T-cell (primary cell): ENCODE measurements at regions not wholly inside any gene's neighbourhood (a gene's known extent, or its start where the extent isn't known, plus 50 kb on each side); places are given as distances from the start of the nearest gene placed in this dataset.

Experiments used
- ATAC-seq, 4 experiments: fragments of 200-7000 bp in 3 of 4; fragments of 150-1000 bp in 1 of 4; cut with Tn5 transposase; replicated peaks in 1 of 4; 1 replicate in 3 of 4; 2 replicates in 1 of 4; pipeline ENCODE4 v1.10.0; 2021; ENCODE audit warnings: moderate library complexity in 3 of 4, mild to moderate bottlenecking in 2 of 4, moderate number of reproducible peaks in 1 of 4
- CTCF ChIA-PET, 2 donors: fragments of 300-600 bp; sonication (Branson Sonifier 250); formaldehyde crosslinking; loops; one replicate each; lab custom pipeline; 2022; ENCODE audit warnings: antibody characterized with exemption in 2 of 2; lab: Charles Lee
- POLR2A ChIA-PET, 2 donors: fragments of 300-600 bp; sonication (Branson Sonifier 250); formaldehyde crosslinking; loops; one replicate each; lab custom pipeline; 2022; ENCODE audit warnings: antibody characterized with exemption in 2 of 2; lab: Charles Lee
- DNase-seq, 35 experiments: peaks; one replicate each; pipeline versions ENCODE4 v3.0.0 to v3.0.0-alpha.2; 2013 to 2023
- H3K27ac ChIP-seq: one replicate; pipeline ENCODE4 v1.5.1; 2013; ENCODE audit warnings: low read length
- H3K27me3 ChIP-seq, 2 experiments: replicated peaks in 1 of 2; 1 replicate in 1 of 2; 2 replicates in 1 of 2; pipeline versions ENCODE4 v1.6.1 to v1.7.0; 2013; ENCODE audit warnings: low read length in 1 of 2, mixed read lengths in 1 of 2; ENCODE audit not compliant: control insufficient read depth in 2 of 2, insufficient read depth in 2 of 2; ENCODE audit errors: extremely low read depth in 1 of 2
- H3K36me3 ChIP-seq, 2 donors: 1 replicate in 1 of 2; 2 replicates in 1 of 2; pipeline versions ENCODE4 v1.6.1 to v1.7.0; 2013; ENCODE audit warnings: low read length in 1 of 2; ENCODE audit not compliant: control insufficient read depth in 2 of 2, insufficient read depth in 1 of 2; ENCODE audit errors: extremely low read depth in 1 of 2
- H3K4me1 ChIP-seq, 2 experiments: 1 replicate in 1 of 2; 2 replicates in 1 of 2; pipeline versions ENCODE4 v1.6.1 to v1.7.0; 2013; ENCODE audit warnings: low read length in 2 of 2, mixed read lengths in 1 of 2; ENCODE audit not compliant: insufficient read depth in 2 of 2, control insufficient read depth in 1 of 2; ENCODE audit errors: extremely low read depth in 1 of 2
- H3K4me3 ChIP-seq, 2 donors: 1 replicate in 1 of 2; 2 replicates in 1 of 2; pipeline versions ENCODE4 v1.5.1 to v1.7.0; 2013; ENCODE audit warnings: mild to moderate bottlenecking in 2 of 2, low read length in 1 of 2, moderate library complexity in 1 of 2; ENCODE audit not compliant: control insufficient read depth in 1 of 2; ENCODE audit errors: extremely low read depth in 1 of 2
- H3K9me3 ChIP-seq: 2 replicates; pipeline ENCODE4 v1.7.0; 2013
- H3K27ac Mint-ChIP-seq, 2 donors: one replicate each; pipeline ENCODE4 v1.8.0; 2020 to 2021; ENCODE audit warnings: mild to moderate bottlenecking in 2 of 2, mixed read lengths in 2 of 2
- H3K27me3 Mint-ChIP-seq, 2 donors: one replicate each; pipeline ENCODE4 v1.8.0; 2021 to 2022; ENCODE audit warnings: mixed read lengths in 2 of 2
- H3K36me3 Mint-ChIP-seq: one replicate; pipeline ENCODE4 v1.8.0; 2021; ENCODE audit warnings: mixed read lengths
- H3K4me1 Mint-ChIP-seq, 3 donors: one replicate each; pipeline ENCODE4 v1.8.0; 2020 to 2022; ENCODE audit warnings: mixed read lengths in 3 of 3, mild to moderate bottlenecking in 1 of 3
- H3K4me3 Mint-ChIP-seq, 3 donors: one replicate each; pipeline ENCODE4 v1.8.0; 2020 to 2022; ENCODE audit warnings: mild to moderate bottlenecking in 3 of 3, mixed read lengths in 3 of 3, moderate library complexity in 3 of 3
- H3K9me3 Mint-ChIP-seq, 3 donors: one replicate each; pipeline ENCODE4 v1.8.0; 2020 to 2022; ENCODE audit warnings: mixed read lengths in 3 of 3
- WGBS: methylation state at CpG from one replicate; pipeline ENCODE4 v1.1.5; 2013; ENCODE audit warnings: missing lambda C conversion rate; ENCODE audit not compliant: insufficient coverage; 5-methylcytosine and 5-hydroxymethylcytosine counted together

GRCh38 chr4:56160636-56161035 lies 211.9 kb downstream of the CEP135 start:
- ATAC-seq (no peak), DNase-seq (no peak)
- H3K27ac Mint-ChIP-seq = no peak overlapping the region
- peaks cover 0 to 4% of the 10 kb centered on the region in 2 donors for H3K27me3 Mint-ChIP-seq
- Histone ChIP-seq H3K9me3 (no peaks in the 10 kb centered on the region), H3K4me1 (no peaks in the 10 kb centered on the region), H3K27ac (no peak overlapping the region), H3K4me3 (no peak overlapping the region), H3K27me3 (no peaks in the 10 kb centered on the region), H3K36me3 (no peaks in the 10 kb centered on the region)
- H3K9me3 Mint-ChIP-seq = no peaks in the 10 kb centered on the region
- no peaks in the 10 kb centered on the region for H3K36me3 Mint-ChIP-seq
- POLR2A ChIA-PET = no interaction called here
- H3K4me3 Mint-ChIP-seq = no peak overlapping the region
- WGBS = 94% methylated on average over 4 of the region's 6 CpGs
- CTCF ChIA-PET = no interaction called here
- no peaks in the 10 kb centered on the region for H3K4me1 Mint-ChIP-seq

- ATAC-seq = peak in 1 of 4 experiments; percentile 39
- Mint-ChIP-seq H3K4me1 (no peaks in the 10 kb centered on the region), H3K27me3 (peaks cover 0 to 8% of the 10 kb centered on the region in 2 donors)
Measured at GRCh38 chr4:56158483-56158882, 209.7 kb downstream of the CEP135 start.

GRCh38 chr4:56156141-56156540 lies 207.4 kb downstream of the CEP135 start:
- no peak for ATAC-seq
- no peak overlapping the region for H3K4me3 Mint-ChIP-seq
- H3K4me1 Mint-ChIP-seq = no peaks in the 10 kb centered on the region
- H3K27ac ChIP-seq = no peak overlapping the region
- H3K27me3 Mint-ChIP-seq = peaks cover 0 to 11% of the 10 kb centered on the region in 2 donors
- no peaks in the 10 kb centered on the region for H3K36me3 Mint-ChIP-seq
- H3K4me1 ChIP-seq = no peaks in the 10 kb centered on the region
- POLR2A ChIA-PET = no interaction called here
- 84% methylated on average over 3 of the region's 6 CpGs for WGBS
- no peak overlapping the region for H3K4me3 ChIP-seq
- no peaks in the 10 kb centered on the region for H3K9me3 Mint-ChIP-seq
- no peaks in the 10 kb centered on the region for H3K9me3 ChIP-seq
- no peak overlapping the region for H3K27ac Mint-ChIP-seq
- DNase-seq = no peak
- CTCF ChIA-PET = no interaction called here
- H3K27me3 ChIP-seq = peaks cover 0 to 10% of the 10 kb centered on the region in 2 experiments
- no peaks in the 10 kb centered on the region for H3K36me3 ChIP-seq

More at GRCh38 chr4:56158483-56158882, 209.7 kb downstream of the CEP135 start:
- H3K9me3 Mint-ChIP-seq = no peaks in the 10 kb centered on the region
- Histone ChIP-seq H3K9me3 (no peaks in the 10 kb centered on the region), H3K4me3 (no peak overlapping the region), H3K4me1 (no peaks in the 10 kb centered on the region), H3K36me3 (no peaks in the 10 kb centered on the region), H3K27ac (no peak overlapping the region), H3K27me3 (peaks cover 0 to 4% of the 10 kb centered on the region in 2 experiments)
- H3K4me3 Mint-ChIP-seq = no peak overlapping the region
- peak in 1 of 35 experiments; percentile 2 for DNase-seq
- H3K36me3 Mint-ChIP-seq = no peaks in the 10 kb centered on the region
- no peak overlapping the region for H3K27ac Mint-ChIP-seq
- 46% methylated on average over 5 of the region's 5 CpGs for WGBS
- CTCF ChIA-PET = interaction anchor here in 1 of 2 donors (1.1 kb wide), 1 partner anchor 10 kb away, joined by 3 read pairs; no protein-coding TSS in a partner anchor
- POLR2A ChIA-PET = no interaction called here

GRCh38 chr4:56155432-56155831 lies 206.7 kb downstream of the CEP135 start:
- Histone ChIP-seq H3K27ac (no peak overlapping the region), H3K36me3 (no peaks in the 10 kb centered on the region), H3K27me3 (peaks cover 0 to 10% of the 10 kb centered on the region in 2 experiments), H3K4me1 (no peaks in the 10 kb centered on the region), H3K9me3 (no peaks in the 10 kb centered on the region), H3K4me3 (no peak overlapping the region)
- H3K36me3 Mint-ChIP-seq = no peaks in the 10 kb centered on the region
- H3K9me3 Mint-ChIP-seq = no peaks in the 10 kb centered on the region
- no peak overlapping the region for H3K4me3 Mint-ChIP-seq
- ChIA-PET CTCF (no interaction called here), POLR2A (no interaction called here)
- DNase-seq (no peak), ATAC-seq (no peak)
- no peaks in the 10 kb centered on the region for H3K4me1 Mint-ChIP-seq
- WGBS = 93% methylated on average over 2 of the region's 4 CpGs
- no peak overlapping the region for H3K27ac Mint-ChIP-seq
- peaks cover 0 to 8% of the 10 kb centered on the region in 2 donors for H3K27me3 Mint-ChIP-seq

GRCh38 chr4:56149591-56149990 lies 200.8 kb downstream of the CEP135 start:
- H3K27ac Mint-ChIP-seq = no peak overlapping the region
- ATAC-seq = no peak
- H3K36me3 Mint-ChIP-seq = no peaks in the 10 kb centered on the region
- H3K4me3 Mint-ChIP-seq = no peak overlapping the region
- no peaks in the 10 kb centered on the region for H3K9me3 Mint-ChIP-seq
- H3K4me1 Mint-ChIP-seq = no peaks in the 10 kb centered on the region
- no peaks in the 10 kb centered on the region for H3K36me3 ChIP-seq
- peaks cover 0 to 10% of the 10 kb centered on the region in 2 donors for H3K27me3 Mint-ChIP-seq
- peaks cover 0 to 10% of the 10 kb centered on the region in 2 experiments for H3K27me3 ChIP-seq
- no peaks in the 10 kb centered on the region for H3K4me1 ChIP-seq
- WGBS = no CpG with 5 or more reads among the region's 2 CpGs
- ChIA-PET POLR2A (no interaction called here), CTCF (no interaction called here)
- no peak for DNase-seq
- no peaks in the 10 kb centered on the region for H3K9me3 ChIP-seq
- H3K4me3 ChIP-seq = no peak overlapping the region
- H3K27ac ChIP-seq = no peak overlapping the region

- no peak overlapping the region for H3K27ac ChIP-seq
- WGBS = no CpG with 5 or more reads among the region's 2 CpGs
- Mint-ChIP-seq H3K4me1 (no peaks in the 10 kb centered on the region), H3K36me3 (no peaks in the 10 kb centered on the region), H3K27me3 (peaks cover 4 to 11% of the 10 kb centered on the region in 2 donors), H3K4me3 (no peak overlapping the region), H3K9me3 (no peaks in the 10 kb centered on the region), H3K27ac (no peak overlapping the region)
- no peak overlapping the region for H3K4me3 ChIP-seq
- POLR2A ChIA-PET = no interaction called here
- CTCF ChIA-PET = no interaction called here
- ATAC-seq (no peak), DNase-seq (no peak)
- peaks cover 0 to 6% of the 10 kb centered on the region in 2 experiments for H3K27me3 ChIP-seq
- H3K36me3 ChIP-seq = no peaks in the 10 kb centered on the region
- no peaks in the 10 kb centered on the region for H3K4me1 ChIP-seq
- H3K9me3 ChIP-seq = no peaks in the 10 kb centered on the region
Measured at GRCh38 chr4:56148428-56148827, 199.7 kb downstream of the CEP135 start.

- Histone ChIP-seq H3K9me3 (no peaks in the 10 kb centered on the region), H3K27ac (no peak overlapping the region)
- peaks cover 4 to 8% of the 10 kb centered on the region in 2 donors for H3K27me3 Mint-ChIP-seq
Measured at GRCh38 chr4:56147371-56147770, 198.6 kb downstream of the CEP135 start.

More at GRCh38 chr4:56147371-56147770, 198.6 kb downstream of the CEP135 start:
- no peak overlapping the region for H3K4me3 ChIP-seq
- no peak overlapping the region for H3K4me3 Mint-ChIP-seq
- H3K9me3 Mint-ChIP-seq = no peaks in the 10 kb centered on the region
- CTCF ChIA-PET = no interaction called here
- DNase-seq = no peak
- H3K27ac Mint-ChIP-seq = no peak overlapping the region
- H3K36me3 ChIP-seq = no peaks in the 10 kb centered on the region
- POLR2A ChIA-PET = no interaction called here
- no peak for ATAC-seq
- no peaks in the 10 kb centered on the region for H3K4me1 ChIP-seq
- H3K27me3 ChIP-seq = no peaks in the 10 kb centered on the region
- H3K4me1 Mint-ChIP-seq = no peaks in the 10 kb centered on the region
- no peaks in the 10 kb centered on the region for H3K36me3 Mint-ChIP-seq
